ENCODE measurements at regions not wholly inside any gene's neighbourhood (a gene's known extent, or its start where the extent isn't known, plus 50 kb on each side); places are given as distances from the start of the nearest gene placed in this dataset.

DNA sequence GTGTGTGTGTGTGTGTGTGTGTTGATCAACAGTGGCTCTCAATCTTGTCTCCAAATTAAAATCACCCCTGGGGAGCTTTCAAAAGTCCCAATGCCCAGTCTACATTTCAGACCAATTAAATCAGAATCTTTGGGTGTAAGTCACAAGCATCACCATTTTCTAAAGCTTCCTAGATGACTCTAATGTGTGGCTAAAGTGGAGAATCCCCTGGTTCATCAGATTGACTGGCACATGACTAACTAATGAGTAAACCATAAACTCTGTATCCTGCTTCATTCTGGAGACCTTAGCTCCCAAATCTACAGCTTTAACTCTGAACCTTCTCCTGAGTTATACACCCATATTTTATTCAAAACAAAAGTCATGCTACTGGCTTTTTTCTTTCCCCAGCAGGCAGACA is 131.3 kb downstream of the SUCLA2 start:
- Histone ChIP-seq H3K27me3 (no peaks in the 10 kb centered on the region), H3K4me1 (no peaks in the 10 kb centered on the region), H3K27ac (replicated peaks in 1 of 4) (no peak overlapping the region), H3K4me3 (no peak overlapping the region), H3K36me3 (no peaks in the 10 kb centered on the region), H3K9me3 (peaks cover 0 to 17% (median 12%) of the 10 kb centered on the region in 4 donors)
- TF ChIP-seq CTCF (IDR thresholded peaks at IDR 0.05) (no peak), POLR2AphosphoS5 (IDR thresholded peaks at IDR 0.05) (no peak), POLR2A (IDR thresholded peaks at IDR 0.05; ENCODE audit: low read depth) (no peak), EP300 (IDR thresholded peaks at IDR 0.05) (no peak)
- intact Hi-C loops (cut with DNase I), result no loop called here
- DNase-seq (ENCODE audit: extremely low spot score), result no peak

DNA sequence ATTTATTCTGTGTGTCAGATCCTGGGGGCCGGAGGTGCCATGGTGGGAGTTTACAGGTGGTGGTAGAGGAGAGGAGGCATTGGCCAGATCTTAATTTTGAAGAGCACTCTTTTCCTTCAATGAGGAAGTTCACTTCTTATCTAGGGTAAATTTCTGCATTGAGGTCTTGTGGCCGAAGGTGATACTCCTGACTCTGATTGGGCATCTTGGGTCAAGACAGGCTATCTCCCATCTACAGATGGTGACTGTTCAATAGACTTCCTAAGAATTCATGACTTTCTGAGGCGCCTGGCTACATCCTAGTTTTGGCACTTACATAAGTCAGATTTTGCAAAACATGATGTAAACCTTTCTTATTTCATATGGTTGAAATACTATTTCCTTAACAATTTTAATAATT is 135.2 kb downstream of the SUCLA2 start:
- DNase-seq (ENCODE audit: extremely low spot score), result no peak
- Histone ChIP-seq H3K27me3 (no peaks in the 10 kb centered on the region), H3K27ac (replicated peaks in 1 of 4) (no peak overlapping the region), H3K36me3 (no peaks in the 10 kb centered on the region), H3K4me3 (no peak overlapping the region), H3K4me1 (no peaks in the 10 kb centered on the region), H3K9me3 (no peaks in the 10 kb centered on the region)
- no peak for TF ChIP-seq POLR2AphosphoS5 (IDR thresholded peaks at IDR 0.05)
- TF ChIP-seq POLR2A (IDR thresholded peaks at IDR 0.05; ENCODE audit: low read depth), result no peak
- intact Hi-C loops (cut with DNase I), result no loop called here
- 77% methylated on average over 3 of the region's 3 CpGs for WGBS

- H3K27ac ChIP-seq (replicated peaks in 1 of 4), result no peak overlapping the region
- 85% methylated on average over 3 of the region's 3 CpGs for WGBS
- no peaks in the 10 kb centered on the region for H3K9me3 ChIP-seq
- TF ChIP-seq POLR2A (IDR thresholded peaks at IDR 0.05; ENCODE audit: low read depth), result no peak
- TF ChIP-seq POLR2AphosphoS5 (IDR thresholded peaks at IDR 0.05), result no peak
- no peak for TF ChIP-seq EP300 (IDR thresholded peaks at IDR 0.05)
- TF ChIP-seq CTCF (IDR thresholded peaks at IDR 0.05), result no peak
- no peaks in the 10 kb centered on the region for H3K36me3 ChIP-seq
- no peaks in the 10 kb centered on the region for H3K4me1 ChIP-seq
- DNase-seq (ENCODE audit: extremely low spot score), result no peak
- intact Hi-C loops (cut with DNase I), result no loop called here
- H3K27me3 ChIP-seq, result no peaks in the 10 kb centered on the region
- H3K4me3 ChIP-seq, result no peak overlapping the region
Measured at GRCh38 chr13:47862841-47863240, 138.2 kb downstream of the SUCLA2 start.

DNA sequence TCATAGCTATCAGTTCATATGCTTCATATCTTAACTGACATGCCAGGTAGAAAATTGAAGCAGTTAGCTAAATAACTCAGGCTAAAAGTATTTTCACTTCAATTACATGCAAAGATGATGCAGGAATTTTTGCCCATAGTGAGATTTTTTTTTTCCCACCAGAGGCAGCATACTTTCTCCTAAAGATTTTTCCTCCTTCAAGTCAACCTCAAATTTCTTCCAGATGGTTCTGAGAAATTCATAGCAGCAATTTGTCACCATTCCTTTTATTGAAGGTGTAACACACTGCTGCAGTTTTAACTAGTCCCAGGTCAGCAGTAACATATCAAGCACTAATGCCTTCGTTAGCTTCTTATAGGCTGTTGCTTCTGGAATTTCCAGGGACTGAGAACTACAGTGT is 141.9 kb downstream of the SUCLA2 start:
- intact Hi-C loops (cut with DNase I), result no loop called here

More for the DNA sequence above, 141.9 kb downstream of the SUCLA2 start:
- WGBS, result 62% methylated on average over 1 of the region's 1 CpG
- no peak for TF ChIP-seq CTCF (IDR thresholded peaks at IDR 0.05)
- no peak for TF ChIP-seq POLR2A (IDR thresholded peaks at IDR 0.05; ENCODE audit: low read depth)
- TF ChIP-seq EP300 (IDR thresholded peaks at IDR 0.05), result no peak
- no peak for TF ChIP-seq POLR2AphosphoS5 (IDR thresholded peaks at IDR 0.05)
- H3K4me3 ChIP-seq, result no peak overlapping the region
- H3K4me1 ChIP-seq, result no peaks in the 10 kb centered on the region
- no peak overlapping the region for H3K27ac ChIP-seq (replicated peaks in 1 of 4)
- H3K27me3 ChIP-seq, result no peaks in the 10 kb centered on the region
- H3K36me3 ChIP-seq, result no peaks in the 10 kb centered on the region
- no peak for DNase-seq (ENCODE audit: extremely low spot score)
- no peaks in the 10 kb centered on the region for H3K9me3 ChIP-seq

Measured in esophagus muscularis mucosa (tissue), 4 donors.